ENCODE measurements at regions not wholly inside any gene's neighbourhood (a gene's known extent, or its start where the extent isn't known, plus 50 kb on each side); places are given as distances from the start of the nearest gene placed in this dataset.

DNA sequence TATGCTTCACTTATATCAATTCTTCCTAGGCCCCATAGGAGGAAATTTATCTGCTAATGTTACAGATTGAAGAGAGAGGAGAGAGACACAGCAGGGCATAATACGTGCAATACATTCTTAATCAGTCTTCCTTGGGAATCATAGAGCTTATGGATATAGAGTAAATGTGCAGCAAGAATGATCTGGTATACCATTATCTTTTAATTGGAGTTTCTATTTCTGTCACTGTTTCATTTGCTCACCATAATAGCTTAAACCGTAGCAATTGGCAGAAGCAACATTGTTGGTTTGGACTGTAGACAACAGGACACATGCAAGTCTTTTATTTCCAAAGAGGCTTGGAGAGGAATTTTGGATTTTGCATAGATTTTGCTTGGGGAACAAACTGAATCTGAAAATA lies 68.1 kb upstream of the PCSK2 start:
- Mint-ChIP-seq H3K4me1 (no peaks in the 10 kb centered on the region), H3K27ac (no peak overlapping the region), H3K9me3 (peaks cover 0 to 18% (median 7%) of the 10 kb centered on the region in 5 donors), H3K27me3 (no peaks in the 10 kb centered on the region), H3K4me3 (no peak overlapping the region), H3K36me3 (no peaks in the 10 kb centered on the region)
- Histone ChIP-seq H3K27ac (ENCODE audit: low read depth, low read length) (no peak overlapping the region), H3K27me3 (ENCODE audit: insufficient read depth, low read length, poor library complexity, severe bottlenecking) (no peaks in the 10 kb centered on the region), H3K4me3 (ENCODE audit: low read length) (no peak overlapping the region), H3K4me1 (ENCODE audit: insufficient read depth, low read length) (no peaks in the 10 kb centered on the region), H3K36me3 (ENCODE audit: insufficient read depth, low read length) (no peaks in the 10 kb centered on the region), H3K9me3 (ENCODE audit: low read length) (no peaks in the 10 kb centered on the region)
- ChIA-PET CTCF (no interaction called here), POLR2A (no interaction called here)
- no peak for DNase-seq

DNA sequence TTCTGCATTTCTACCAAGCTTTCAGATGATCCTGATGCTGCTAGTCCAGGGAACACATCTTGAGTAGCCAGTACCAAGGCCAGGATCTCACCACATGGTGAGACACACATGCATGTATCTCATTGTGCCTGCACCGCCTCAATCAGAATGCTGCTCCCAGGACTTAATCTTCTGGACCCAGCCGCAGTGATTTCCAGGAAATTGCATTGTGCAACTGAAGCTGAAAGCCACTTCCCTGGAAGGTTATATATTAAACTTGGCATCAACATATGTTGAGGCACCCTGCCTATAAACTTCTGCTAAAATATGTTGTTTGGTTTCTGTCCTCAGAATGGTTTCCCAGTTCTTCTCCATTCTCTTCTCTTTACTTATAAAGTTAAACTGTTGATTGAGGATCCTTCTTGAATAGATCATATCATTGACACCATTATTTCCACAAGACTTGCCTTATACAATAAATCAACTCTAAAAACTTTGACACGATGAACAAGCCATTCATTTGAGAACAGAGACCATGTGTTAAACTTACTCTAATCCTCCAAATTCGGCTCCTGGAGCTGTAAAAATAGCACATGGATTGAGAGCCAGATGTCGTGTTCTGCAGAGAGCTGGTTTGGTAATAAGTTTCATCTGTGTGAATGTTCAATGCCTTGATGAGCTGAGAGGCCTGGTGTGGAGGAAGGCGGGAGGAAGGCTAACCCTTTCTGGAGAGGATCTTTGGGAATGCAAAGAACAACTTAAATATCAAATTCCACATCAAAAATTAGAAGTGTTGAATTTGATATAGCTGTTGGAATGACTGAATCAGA lies 65.0 kb upstream of the PCSK2 start:
- Histone ChIP-seq H3K36me3 (ENCODE audit: insufficient read depth, low read length) (no peaks in the 10 kb centered on the region), H3K27me3 (ENCODE audit: insufficient read depth, low read length, poor library complexity, severe bottlenecking) (no peaks in the 10 kb centered on the region), H3K4me1 (ENCODE audit: insufficient read depth, low read length) (no peaks in the 10 kb centered on the region), H3K27ac (ENCODE audit: low read depth, low read length) (no peak overlapping the region), H3K9me3 (ENCODE audit: low read length) (no peaks in the 10 kb centered on the region), H3K4me3 (ENCODE audit: low read length) (no peak overlapping the region)
- no peaks in the 10 kb centered on the region for H3K27me3 Mint-ChIP-seq
- no peaks in the 10 kb centered on the region for H3K36me3 Mint-ChIP-seq
- H3K9me3 Mint-ChIP-seq: peaks cover 0 to 5% (median 2%) of the 10 kb centered on the region in 5 donors
- peak overlapping the region in 1 of 8 donors; percentile 58 for H3K27ac Mint-ChIP-seq
- H3K4me1 Mint-ChIP-seq: no peaks in the 10 kb centered on the region
- CTCF ChIA-PET: no interaction called here
- no peak for DNase-seq
- POLR2A ChIA-PET: no interaction called here
- no peak overlapping the region for H3K4me3 Mint-ChIP-seq

DNA sequence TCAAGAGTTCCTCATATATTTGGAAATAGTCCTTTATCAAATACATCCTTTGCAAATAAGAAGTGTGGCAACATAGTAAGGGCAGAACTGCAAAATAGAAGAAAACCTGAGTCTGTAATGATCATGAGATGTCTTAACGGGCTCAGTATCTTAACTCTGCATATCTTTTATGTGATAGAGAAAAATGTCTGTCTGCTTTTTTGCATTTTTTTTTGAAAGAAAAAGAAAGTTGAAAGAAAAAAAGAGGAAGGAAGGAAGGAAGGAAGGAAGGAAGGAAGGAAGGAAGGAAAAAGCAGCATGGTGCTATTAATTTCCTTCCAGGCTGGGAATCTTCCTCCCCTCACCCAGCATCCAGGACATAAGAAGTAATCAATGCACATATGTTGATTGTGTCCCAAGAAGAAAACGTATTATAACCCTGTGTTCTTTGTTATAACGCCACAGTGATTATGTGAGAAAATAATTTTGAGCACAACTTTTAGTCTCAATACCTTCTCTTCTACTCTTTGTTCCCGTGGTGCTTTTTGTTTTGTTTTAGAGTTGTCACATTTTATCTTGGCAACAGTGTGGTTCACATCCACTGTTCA lies 58.7 kb upstream of the PCSK2 start:
- Histone ChIP-seq H3K4me1 (ENCODE audit: insufficient read depth, low read length) (no peaks in the 10 kb centered on the region), H3K27ac (ENCODE audit: low read depth, low read length) (no peak overlapping the region), H3K4me3 (ENCODE audit: low read length) (no peak overlapping the region), H3K36me3 (ENCODE audit: insufficient read depth, low read length) (no peaks in the 10 kb centered on the region), H3K27me3 (ENCODE audit: insufficient read depth, low read length, poor library complexity, severe bottlenecking) (no peaks in the 10 kb centered on the region), H3K9me3 (ENCODE audit: low read length) (no peaks in the 10 kb centered on the region)
- no peak for DNase-seq
- peaks cover 0 to 4% (median 2%) of the 10 kb centered on the region in 5 donors for H3K9me3 Mint-ChIP-seq
- H3K4me1 Mint-ChIP-seq: no peaks in the 10 kb centered on the region
- H3K27me3 Mint-ChIP-seq: peaks cover 0 to 2% of the 10 kb centered on the region in 2 donors
- H3K4me3 Mint-ChIP-seq: no peak overlapping the region
- no peaks in the 10 kb centered on the region for H3K36me3 Mint-ChIP-seq
- no peak overlapping the region for H3K27ac Mint-ChIP-seq
- CTCF ChIA-PET: no interaction called here
- POLR2A ChIA-PET: no interaction called here

DNA sequence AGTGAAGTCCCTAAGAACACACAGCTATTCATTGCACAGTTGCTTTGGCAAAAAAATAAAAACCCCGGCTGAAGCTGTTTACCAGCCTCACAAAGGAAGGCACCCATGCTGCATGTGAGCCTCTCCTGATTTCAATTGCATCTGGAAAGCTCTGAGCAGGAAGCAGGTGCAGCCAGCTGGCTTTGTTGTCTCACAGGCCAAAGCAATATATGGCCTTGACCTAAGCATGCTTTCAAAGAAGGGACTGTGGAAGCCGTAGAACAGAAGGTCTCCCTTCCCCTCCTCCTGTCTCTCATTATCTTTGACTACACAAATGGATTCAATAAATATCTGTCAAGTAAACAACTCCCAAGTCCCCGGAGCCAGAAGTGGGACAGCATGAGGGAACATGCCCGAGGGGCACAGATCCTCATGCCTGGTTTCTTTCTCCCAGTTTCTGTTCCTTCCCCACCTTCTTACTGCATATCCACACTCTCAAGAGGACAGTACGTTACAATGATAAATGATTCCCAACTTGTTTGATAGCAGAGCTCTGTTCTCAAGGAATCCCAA lies 57.2 kb upstream of the PCSK2 start:
- Mint-ChIP-seq H3K9me3 (peaks cover 0 to 4% (median 2%) of the 10 kb centered on the region in 5 donors), H3K27me3 (peaks cover 0 to 2% of the 10 kb centered on the region in 2 donors), H3K36me3 (no peaks in the 10 kb centered on the region), H3K4me3 (no peak overlapping the region), H3K4me1 (no peaks in the 10 kb centered on the region), H3K27ac (no peak overlapping the region)
- H3K27me3 ChIP-seq (ENCODE audit: insufficient read depth, low read length, poor library complexity, severe bottlenecking): no peaks in the 10 kb centered on the region
- no peaks in the 10 kb centered on the region for H3K36me3 ChIP-seq (ENCODE audit: insufficient read depth, low read length)
- DNase-seq: no peak
- POLR2A ChIA-PET: no interaction called here
- CTCF ChIA-PET: no interaction called here
- no peak overlapping the region for H3K27ac ChIP-seq (ENCODE audit: low read depth, low read length)
- no peaks in the 10 kb centered on the region for H3K4me1 ChIP-seq (ENCODE audit: insufficient read depth, low read length)
- H3K4me3 ChIP-seq (ENCODE audit: low read length): no peak overlapping the region
- H3K9me3 ChIP-seq (ENCODE audit: low read length): no peaks in the 10 kb centered on the region

DNA sequence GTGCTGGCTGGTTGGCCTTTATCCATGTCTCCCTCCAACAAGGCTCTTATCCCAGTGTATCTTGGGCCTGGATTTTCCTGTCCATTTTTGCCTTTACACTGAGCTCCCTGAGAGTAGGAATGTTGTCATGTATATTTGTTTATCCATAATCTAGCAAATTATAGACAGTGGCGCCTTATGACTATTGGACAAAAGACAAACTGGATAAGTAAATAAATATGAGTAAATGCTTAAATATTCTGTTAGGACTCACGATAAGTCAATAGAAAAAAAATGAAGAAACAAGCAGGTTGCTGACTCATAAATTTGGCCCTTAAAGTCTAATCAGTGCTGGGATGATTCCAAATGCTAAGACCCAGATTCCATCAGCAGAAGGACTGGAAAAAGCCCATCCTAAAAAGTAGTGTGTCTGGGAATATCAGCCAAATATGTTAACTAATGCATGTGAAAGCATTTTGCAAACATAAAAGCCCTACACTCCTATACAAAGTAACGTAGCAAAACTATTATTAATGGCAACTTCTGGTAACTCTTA lies 55.0 kb upstream of the PCSK2 start:
- no peak overlapping the region for H3K27ac Mint-ChIP-seq
- no peaks in the 10 kb centered on the region for H3K4me1 Mint-ChIP-seq
- H3K9me3 ChIP-seq (ENCODE audit: low read length): no peaks in the 10 kb centered on the region
- ChIA-PET CTCF (no interaction called here), POLR2A (no interaction called here)
- H3K9me3 Mint-ChIP-seq: peaks cover 0 to 5% (median 3%) of the 10 kb centered on the region in 5 donors
- no peaks in the 10 kb centered on the region for H3K4me1 ChIP-seq (ENCODE audit: insufficient read depth, low read length)
- H3K27me3 Mint-ChIP-seq: peaks cover 0 to 4% of the 10 kb centered on the region in 2 donors
- no peaks in the 10 kb centered on the region for H3K36me3 ChIP-seq (ENCODE audit: insufficient read depth, low read length)
- no peak overlapping the region for H3K4me3 ChIP-seq (ENCODE audit: low read length)
- no peak for DNase-seq
- no peaks in the 10 kb centered on the region for H3K36me3 Mint-ChIP-seq
- H3K4me3 Mint-ChIP-seq: no peak overlapping the region
- no peaks in the 10 kb centered on the region for H3K27me3 ChIP-seq (ENCODE audit: insufficient read depth, low read length, poor library complexity, severe bottlenecking)
- no peak overlapping the region for H3K27ac ChIP-seq (ENCODE audit: low read depth, low read length)

DNA sequence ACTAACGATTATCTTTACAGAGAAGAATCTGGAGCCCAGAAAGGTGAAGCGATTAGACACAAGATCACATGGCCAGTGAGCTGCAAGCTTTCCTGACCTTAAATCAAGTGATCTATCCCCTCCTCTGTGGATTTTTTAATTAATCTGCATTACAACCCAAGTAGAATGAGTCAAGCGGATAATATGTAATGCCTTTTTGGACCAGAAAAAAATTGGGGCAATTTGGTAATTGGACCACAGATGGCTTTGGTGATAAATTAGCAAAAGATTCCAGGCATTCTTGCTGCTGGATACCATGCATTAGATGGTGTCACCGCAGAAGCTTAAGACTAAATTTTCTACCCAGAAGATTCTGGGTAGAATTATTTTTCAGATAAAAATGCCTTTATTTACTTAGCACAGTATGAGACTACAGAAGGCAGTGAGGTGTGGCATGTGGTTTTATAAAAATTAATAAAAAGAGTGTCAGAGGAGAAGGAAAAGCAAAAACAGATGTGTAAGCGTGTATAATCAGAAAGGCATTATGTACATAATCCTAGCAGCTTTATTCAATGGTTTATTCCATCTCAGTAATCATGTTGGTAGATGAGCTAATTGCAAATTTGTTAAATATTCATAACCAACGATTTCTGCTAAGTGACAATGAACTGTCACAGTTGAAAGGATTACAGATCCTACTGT lies 53.9 kb upstream of the PCSK2 start:
- peaks cover under 1 to 6% (median 3%) of the 10 kb centered on the region in 5 donors for H3K9me3 Mint-ChIP-seq
- no peak overlapping the region for H3K4me3 Mint-ChIP-seq
- H3K27ac ChIP-seq (ENCODE audit: low read depth, low read length): no peak overlapping the region
- H3K27ac Mint-ChIP-seq: no peak overlapping the region
- H3K36me3 Mint-ChIP-seq: no peaks in the 10 kb centered on the region
- H3K27me3 Mint-ChIP-seq: peaks cover 0 to 4% of the 10 kb centered on the region in 2 donors
- no peaks in the 10 kb centered on the region for H3K36me3 ChIP-seq (ENCODE audit: insufficient read depth, low read length)
- CTCF ChIA-PET: no interaction called here
- no peak overlapping the region for H3K4me3 ChIP-seq (ENCODE audit: low read length)
- H3K4me1 ChIP-seq (ENCODE audit: insufficient read depth, low read length): no peaks in the 10 kb centered on the region
- H3K27me3 ChIP-seq (ENCODE audit: insufficient read depth, low read length, poor library complexity, severe bottlenecking): no peaks in the 10 kb centered on the region
- no peaks in the 10 kb centered on the region for H3K4me1 Mint-ChIP-seq
- POLR2A ChIA-PET: no interaction called here
- no peaks in the 10 kb centered on the region for H3K9me3 ChIP-seq (ENCODE audit: low read length)
- no peak for DNase-seq

All from CD8-positive, alpha-beta memory T cell (primary cell).